K562 (cell line): ENCODE measurements at regions not wholly inside any gene's neighbourhood (a gene's known extent, or its start where the extent isn't known, plus 50 kb on each side); places are given as distances from the start of the nearest gene placed in this dataset.

Source experiments
- ATAC-seq: fragments of 200-7000 bp; cut with Tn5 transposase; 3 replicates; pipeline ENCODE4 v1.9.1; 2020; ENCODE audit warnings: moderate library complexity
- BruUV-seq: library from RNA; stranded (reverse); fragments of 400-500 nt; replicated peaks from 2 replicates; lab custom pipeline; 2021; lab: Mats Ljungman, UMichigan
- CTCF ChIA-PET: fragments of 300-600 bp; formaldehyde crosslinking; extraction: SDS; loops from one replicate; lab custom pipeline; 2021; ENCODE audit warnings: low intra/inter-chr PET ratio; lab: Yijun Ruan, JAX
- POLR2A ChIA-PET: fragments of 300-600, 350-650 bp; sonication (Branson Sonifier 250); formaldehyde crosslinking; extraction: SDS; loops from one replicate; lab custom pipeline; 2021; ENCODE audit warnings: antibody characterized with exemption, inconsistent platforms; lab: Yijun Ruan, JAX
- DNase-seq, 4 experiments: peaks; one replicate each; pipeline versions ENCODE4 v3.0.0 to v3.0.0-alpha.2; 2011 to 2018; ENCODE audit warnings: low spot score in 3 of 4, mixed read lengths in 3 of 4; ENCODE audit errors: extremely low read depth in 1 of 4
- FAIRE-seq: peaks from 2 replicates; lab custom pipeline; 2011; peaks lifted over from hg19 to GRCh38; lab: Jason Lieb, UNC
- H2AFZ ChIP-seq: 2 replicates; pipeline ENCODE4 v1.6.0; 2011; ENCODE audit warnings: low read depth, low read length, control low read depth, inconsistent platforms
- H3K27ac ChIP-seq: fragments of 200-600 bp; 3 replicates; pipeline ENCODE4 v1.8.0; 2011; ENCODE audit warnings: low read depth, mild to moderate bottlenecking, control low read depth, inconsistent platforms, low read length, moderate library complexity, mixed read lengths; ENCODE audit errors: extremely low read depth
- H3K27me3 ChIP-seq, 2 experiments: fragments of 300-600 bp in 1 of 2; 2 replicates in 1 of 2; 3 replicates in 1 of 2; pipeline versions ENCODE4 v1.6.0 to v1.8.0; 2011; ENCODE audit warnings: inconsistent platforms in 2 of 2, low read length in 2 of 2, mild to moderate bottlenecking in 1 of 2, mixed read lengths in 1 of 2, moderate library complexity in 1 of 2; ENCODE audit not compliant: control insufficient read depth in 2 of 2, insufficient read depth in 2 of 2
- H3K36me3 ChIP-seq: fragments of 300-600 bp; 3 replicates; pipeline ENCODE4 v1.8.0; 2011; ENCODE audit warnings: mild to moderate bottlenecking, low read length, inconsistent platforms; ENCODE audit not compliant: control insufficient read depth, insufficient read depth
- H3K4me1 ChIP-seq, 2 experiments: fragments of 200-600 bp in 1 of 2; replicated peaks in 1 of 2; 2 replicates in 1 of 2; 3 replicates in 1 of 2; pipeline versions ENCODE4 v1.5.1 to v1.8.0; 2011; ENCODE audit warnings: inconsistent platforms in 2 of 2, low read length in 2 of 2, mild to moderate bottlenecking in 1 of 2, mixed read lengths in 1 of 2, moderate library complexity in 1 of 2; ENCODE audit not compliant: control insufficient read depth in 2 of 2, insufficient read depth in 2 of 2
- H3K4me2 ChIP-seq: 2 replicates; pipeline ENCODE4 v1.6.1; 2011; ENCODE audit warnings: low read length, control low read depth, inconsistent platforms, mixed read lengths; ENCODE audit not compliant: insufficient read depth
- H3K4me3 ChIP-seq: fragments of 200-600 bp; sonication (generic), shearing (Covaris generic); 2 replicates; pipeline ENCODE4 v1.5.1; 2016; ENCODE audit warnings: control low read depth, inconsistent platforms
- H3K79me2 ChIP-seq: fragments of 200-600 bp; 3 replicates; pipeline ENCODE4 v1.8.0; 2011; ENCODE audit warnings: low read length, inconsistent platforms; ENCODE audit not compliant: control insufficient read depth, insufficient read depth
- H3K9ac ChIP-seq, 2 experiments: 2 replicates each; pipeline versions ENCODE4 v1.6.0 to v1.6.1; 2011; ENCODE audit warnings: low read depth in 2 of 2, low read length in 2 of 2, control low read depth in 1 of 2, inconsistent platforms in 1 of 2, mild to moderate bottlenecking in 1 of 2, mixed read lengths in 1 of 2; ENCODE audit not compliant: insufficient read depth in 1 of 2
- H3K9me1 ChIP-seq: one replicate; pipeline ENCODE4 v1.6.0; 2011; ENCODE audit warnings: inconsistent platforms, mild to moderate bottlenecking, low read length, moderate library complexity; ENCODE audit not compliant: control insufficient read depth, insufficient read depth
- H3K9me3 ChIP-seq: replicated peaks from 2 replicates; pipeline ENCODE4 v1.5.1; 2011; ENCODE audit warnings: low read depth, low read length, inconsistent platforms; ENCODE audit not compliant: control insufficient read depth, insufficient read depth
- H4K20me1 ChIP-seq: replicated peaks from 2 replicates; pipeline ENCODE4 v1.6.1; 2011; ENCODE audit warnings: low read length, inconsistent platforms, mixed read lengths; ENCODE audit not compliant: control insufficient read depth, insufficient read depth
- CBX1 ChIP-seq: sonication (generic); IDR thresholded peaks from 2 replicates; pipeline ENCODE4 v1.6.1; 2016; ENCODE audit warnings: antibody characterized with exemption, low read depth, mild to moderate bottlenecking
- ELF1 ChIP-seq: fragments of 200-800 bp; sonication (Bioruptor generic); IDR thresholded peaks from 2 replicates; pipeline ENCODE4 v1.6.1; 2016; ENCODE audit warnings: missing genetic modification characterization, missing compliant biosample characterization
- NRF1 ChIP-seq, 2 experiments: fragments of 450-650 bp; IDR thresholded peaks in 1 of 2; conservative IDR thresholded peaks in 1 of 2; 2 replicates each; pipeline ENCODE4 v1.6.1; 2014; ENCODE audit warnings: mild to moderate bottlenecking in 2 of 2
- ZNF253 ChIP-seq: fragments of 250-450 bp; sonication (Bioruptor Pico); conservative IDR thresholded peaks from 2 replicates; pipeline ENCODE4 v1.6.1; 2021; ENCODE audit warnings: mild to moderate bottlenecking
- WGBS: fragments of 100-300 bp; shearing (Covaris generic); methylation state at CpG from one replicate; pipeline ENCODE4 v1.1.6; 2016; ENCODE audit warnings: low coverage, mixed read lengths; ENCODE audit not compliant: insufficient coverage; ENCODE audit errors: missing lambda C conversion rate; 5-methylcytosine and 5-hydroxymethylcytosine counted together
- in situ Hi-C: fragments of 300-500 bp; cut with MboI; formaldehyde crosslinking; loops from 4 replicates; pipeline ENCODE4 v1.15.0; 2018; ENCODE audit warnings: inconsistent platforms, mixed read lengths
- intact Hi-C: fragments of 100-400 bp; cut with micrococcal nuclease; formaldehyde crosslinking; loops from 2 replicates; pipeline ENCODE4 v1.14.2; 2022
- TF ChIP-seq, protein P1 (sequence below): fragments of 250-450 bp; sonication (Bioruptor Pico); IDR thresholded peaks from 2 replicates; pipeline ENCODE4 v1.5.0; 2021; ENCODE audit warnings: mild to moderate bottlenecking, borderline replicate concordance

DNA sequence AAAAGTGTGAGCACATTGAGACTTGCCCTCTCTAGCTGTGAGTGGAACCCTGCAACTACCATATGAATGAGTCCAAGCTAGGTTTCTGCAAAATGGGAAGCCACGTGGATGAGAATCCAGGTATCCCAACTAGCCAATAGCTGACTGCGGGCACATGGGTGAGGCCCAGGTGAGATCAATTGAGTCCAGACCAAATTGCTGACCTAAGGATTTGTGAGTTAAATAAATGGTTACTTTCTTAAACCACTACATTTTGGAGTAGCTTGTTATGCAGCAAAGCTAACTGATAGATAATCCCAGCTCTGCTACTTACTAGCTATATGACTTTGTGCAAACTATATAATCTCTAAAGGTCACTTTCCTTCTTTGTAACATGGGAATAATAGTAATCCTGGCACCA is 150.3 kb upstream of the LCORL start:
- BruUV-seq: no TSS peak

More for the DNA sequence above, 150.3 kb upstream of the LCORL start:
- POLR2A ChIA-PET: interaction anchor here (0.7 kb wide), 1 partner anchor 898 kb away, joined by 3 read pairs; no protein-coding TSS in a partner anchor
- no peak for TF ChIP-seq CBX1
- TF ChIP-seq ZNF253 (CRISPR knock-in tag): no peak
- TF ChIP-seq ELF1 (tag): no peak
- TF ChIP-seq, protein P1, sequence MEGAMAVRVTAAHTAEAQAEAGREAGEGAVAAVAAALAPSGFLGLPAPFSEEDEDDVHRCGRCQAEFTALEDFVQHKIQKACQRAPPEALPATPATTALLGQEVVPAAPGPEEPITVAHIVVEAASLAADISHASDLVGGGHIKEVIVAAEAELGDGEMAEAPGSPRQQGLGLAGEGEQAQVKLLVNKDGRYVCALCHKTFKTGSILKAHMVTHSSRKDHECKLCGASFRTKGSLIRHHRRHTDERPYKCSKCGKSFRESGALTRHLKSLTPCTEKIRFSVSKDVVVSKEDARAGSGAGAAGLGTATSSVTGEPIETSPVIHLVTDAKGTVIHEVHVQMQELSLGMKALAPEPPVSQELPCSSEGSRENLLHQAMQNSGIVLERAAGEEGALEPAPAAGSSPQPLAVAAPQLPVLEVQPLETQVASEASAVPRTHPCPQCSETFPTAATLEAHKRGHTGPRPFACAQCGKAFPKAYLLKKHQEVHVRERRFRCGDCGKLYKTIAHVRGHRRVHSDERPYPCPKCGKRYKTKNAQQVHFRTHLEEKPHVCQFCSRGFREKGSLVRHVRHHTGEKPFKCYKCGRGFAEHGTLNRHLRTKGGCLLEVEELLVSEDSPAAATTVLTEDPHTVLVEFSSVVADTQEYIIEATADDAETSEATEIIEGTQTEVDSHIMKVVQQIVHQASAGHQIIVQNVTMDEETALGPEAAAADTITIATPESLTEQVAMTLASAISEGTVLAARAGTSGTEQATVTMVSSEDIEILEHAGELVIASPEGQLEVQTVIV (CRISPR knock-in tag): no peak
- no peak for TF ChIP-seq NRF1 (conservative IDR thresholded peaks at IDR 0.05 in 1 of 2, IDR thresholded peaks at IDR 0.05 in 1 of 2)
- no peaks in the 10 kb centered on the region; a peak in 1 of 5 replicates for H3K4me1 ChIP-seq
- H3K79me2 ChIP-seq: no peaks in the 10 kb centered on the region
- no peak overlapping the region for H3K27ac ChIP-seq
- DNase-seq: no peak
- H3K4me3 ChIP-seq: no peak overlapping the region
- no peak overlapping the region for H2AFZ ChIP-seq
- H3K9me3 ChIP-seq: no peaks in the 10 kb centered on the region
- H3K4me2 ChIP-seq: no peak overlapping the region
- H3K9ac ChIP-seq: no peak overlapping the region
- CTCF ChIA-PET: no interaction called here
- ATAC-seq: no peak
- H3K36me3 ChIP-seq: no peaks in the 10 kb centered on the region
- no peaks in the 10 kb centered on the region for H3K9me1 ChIP-seq
- intact Hi-C loops: no loop called here
- H3K27me3 ChIP-seq: no peaks in the 10 kb centered on the region
- FAIRE-seq: no peak
- WGBS: 0% methylated on average over 2 of the region's 2 CpGs
- no peaks in the 10 kb centered on the region for H4K20me1 ChIP-seq
- in situ Hi-C loops: no loop called here
